Osteoblast (primary cell): ENCODE measurements at regions not wholly inside any gene's neighbourhood (a gene's known extent, or its start where the extent isn't known, plus 50 kb on each side); places are given as distances from the start of the nearest gene placed in this dataset.
"Not testable (repeated sequence)": the region's sequence is repeated elsewhere in the genome, so short reads cannot be mapped to it uniquely, and the experiment has no call there.

ENCODE experiments used
- DNase-seq: peaks from one replicate; pipeline ENCODE4 v3.0.0; 2011; ENCODE audit warnings: low spot score, mixed read lengths; ENCODE audit not compliant: insufficient read length; ENCODE audit errors: missing footprints
- H2AFZ ChIP-seq: 2 replicates; pipeline ENCODE4 v1.6.0; 2011; ENCODE audit warnings: mild to moderate bottlenecking, low read length
- H3K27ac ChIP-seq: 2 replicates; pipeline ENCODE4 v1.5.1; 2011; ENCODE audit warnings: mild to moderate bottlenecking, low read depth, low read length, moderate library complexity
- H3K27me3 ChIP-seq: 2 replicates; pipeline ENCODE4 v1.6.0; 2012; ENCODE audit warnings: mild to moderate bottlenecking, control low read depth, inconsistent platforms, low read length, moderate library complexity; ENCODE audit not compliant: insufficient read depth
- H3K36me3 ChIP-seq: 2 replicates; pipeline ENCODE4 v1.5.1; 2011; ENCODE audit warnings: mild to moderate bottlenecking, low read length, control low read depth, moderate library complexity; ENCODE audit not compliant: insufficient read depth
- H3K4me1 ChIP-seq: 2 replicates; pipeline ENCODE4 v1.5.1; 2011; ENCODE audit warnings: mild to moderate bottlenecking, low read length, control low read depth, moderate library complexity; ENCODE audit not compliant: insufficient read depth
- H3K4me2 ChIP-seq: 2 replicates; pipeline ENCODE4 v1.6.0; 2011; ENCODE audit warnings: mild to moderate bottlenecking, low read length; ENCODE audit not compliant: insufficient read depth
- H3K4me3 ChIP-seq: fragments of 200-600 bp; sonication (generic); 3 replicates; pipeline ENCODE4 v1.5.1; 2012; ENCODE audit warnings: mild to moderate bottlenecking, low read length, inconsistent platforms; ENCODE audit not compliant: insufficient read depth
- H3K79me2 ChIP-seq: 2 replicates; pipeline ENCODE4 v1.6.0; 2012; ENCODE audit warnings: mild to moderate bottlenecking, low read length, control low read depth, inconsistent platforms; ENCODE audit not compliant: insufficient read depth
- H3K9me3 ChIP-seq: 2 replicates; pipeline ENCODE4 v1.5.1; 2011; ENCODE audit warnings: low read depth, low read length, control low read depth
- H4K20me1 ChIP-seq: 2 replicates; pipeline ENCODE4 v1.6.0; 2012; ENCODE audit warnings: mild to moderate bottlenecking, low read length, control low read depth; ENCODE audit not compliant: insufficient read depth
- CTCF ChIP-seq: IDR thresholded peaks from 2 replicates; pipeline ENCODE4 v1.5.1; 2011; ENCODE audit warnings: mild to moderate bottlenecking, low read depth, low read length, moderate library complexity; ENCODE audit errors: extremely low read depth

GRCh38 chr4:95761871-95762270 is 78.0 kb upstream of the PDHA2 start:
- H3K36me3 ChIP-seq, result no peaks in the 10 kb centered on the region
- H3K4me1 ChIP-seq, result no peaks in the 10 kb centered on the region
- no peak for DNase-seq
- H3K4me3 ChIP-seq, result no peak overlapping the region
- H3K9me3 ChIP-seq, result no peaks in the 10 kb centered on the region
- TF ChIP-seq CTCF, result no peak
- no peak overlapping the region for H2AFZ ChIP-seq
- no peak overlapping the region for H3K27ac ChIP-seq
- H3K79me2 ChIP-seq, result no peaks in the 10 kb centered on the region
- H3K4me2 ChIP-seq, result no peak overlapping the region
- H4K20me1 ChIP-seq, result no peaks in the 10 kb centered on the region
- no peaks in the 10 kb centered on the region for H3K27me3 ChIP-seq

- no peak overlapping the region for H3K4me3 ChIP-seq
- DNase-seq, result no peak
- H2AFZ ChIP-seq, result no peak overlapping the region
- H3K4me2 ChIP-seq, result no peak overlapping the region
- H3K27me3 ChIP-seq, result no peaks in the 10 kb centered on the region
- no peaks in the 10 kb centered on the region for H3K79me2 ChIP-seq
- TF ChIP-seq CTCF, result no peak
- no peaks in the 10 kb centered on the region for H3K9me3 ChIP-seq
- H3K36me3 ChIP-seq, result no peaks in the 10 kb centered on the region
- H3K4me1 ChIP-seq, result no peaks in the 10 kb centered on the region
- H3K27ac ChIP-seq, result no peak overlapping the region
- H4K20me1 ChIP-seq, result no peaks in the 10 kb centered on the region
Observed at GRCh38 chr4:95761426-95761825, 78.5 kb upstream of the PDHA2 start.

GRCh38 chr4:95760646-95761045 is 79.2 kb upstream of the PDHA2 start:
- not testable (repeated sequence) for H3K4me2 ChIP-seq, H3K4me3 ChIP-seq, H3K27ac ChIP-seq, H2AFZ ChIP-seq, H3K79me2 ChIP-seq, DNase-seq, H3K27me3 ChIP-seq, H3K9me3 ChIP-seq, H3K36me3 ChIP-seq, H3K4me1 ChIP-seq, H4K20me1 ChIP-seq

GRCh38 chr4:95758001-95758400 is 81.9 kb upstream of the PDHA2 start:
- Histone ChIP-seq H2AFZ (no peak overlapping the region), H3K36me3 (no peaks in the 10 kb centered on the region), H3K4me1 (no peaks in the 10 kb centered on the region), H3K79me2 (no peaks in the 10 kb centered on the region), H3K4me3 (no peak overlapping the region), H3K27ac (no peak overlapping the region), H3K9me3 (no peaks in the 10 kb centered on the region), H4K20me1 (no peaks in the 10 kb centered on the region), H3K4me2 (no peak overlapping the region), H3K27me3 (no peaks in the 10 kb centered on the region)
- DNase-seq, result no peak
- TF ChIP-seq CTCF, result no peak

GRCh38 chr4:95754667-95755066 is 85.2 kb upstream of the PDHA2 start:
- no peak for TF ChIP-seq CTCF
- H3K27ac ChIP-seq, result no peak overlapping the region

More at GRCh38 chr4:95754667-95755066, 85.2 kb upstream of the PDHA2 start:
- Histone ChIP-seq H3K4me2 (no peak overlapping the region), H3K27me3 (no peaks in the 10 kb centered on the region), H2AFZ (no peak overlapping the region), H3K9me3 (no peaks in the 10 kb centered on the region), H3K4me1 (no peaks in the 10 kb centered on the region), H3K36me3 (no peaks in the 10 kb centered on the region), H3K79me2 (no peaks in the 10 kb centered on the region), H4K20me1 (no peaks in the 10 kb centered on the region), H3K4me3 (no peak overlapping the region)
- DNase-seq, result no peak
